RWPE2 (cell line): ENCODE measurements at regions not wholly inside any gene's neighbourhood (a gene's known extent, or its start where the extent isn't known, plus 50 kb on each side); places are given as distances from the start of the nearest gene placed in this dataset.

Experiments used
- ATAC-seq: fragments of 200-7000 bp; cut with Tn5 transposase; 3 replicates; pipeline ENCODE4 v1.9.1; 2021; ENCODE audit warnings: low read depth
- DNase-seq: peaks from one replicate; pipeline ENCODE4 v3.0.0-alpha.2; 2020; ENCODE audit warnings: low spot score
- H3K27ac ChIP-seq: fragments of 450-650 bp; 2 replicates; pipeline ENCODE4 v1.5.1; 2017; ENCODE audit warnings: mild to moderate bottlenecking; ENCODE audit not compliant: poor library complexity, severe bottlenecking
- H3K27me3 ChIP-seq: fragments of 250-450 bp; sonication (Bioruptor Pico); 2 replicates; pipeline ENCODE4 v1.5.1; 2021; ENCODE audit warnings: mild to moderate bottlenecking, moderate library complexity; ENCODE audit not compliant: insufficient read depth, poor library complexity, severe bottlenecking
- H3K36me3 ChIP-seq: fragments of 250-450 bp; sonication (Bioruptor Pico); 2 replicates; pipeline ENCODE4 v1.5.1; 2020; ENCODE audit warnings: low read depth, mild to moderate bottlenecking, moderate library complexity
- H3K4me1 ChIP-seq: fragments of 250-450 bp; sonication (Bioruptor Pico); 2 replicates; pipeline ENCODE4 v1.5.1; 2021; ENCODE audit warnings: mild to moderate bottlenecking, moderate library complexity; ENCODE audit not compliant: insufficient read depth, poor library complexity, severe bottlenecking
- H3K4me3 ChIP-seq: fragments of 250-450 bp; sonication (Bioruptor Pico); 2 replicates; pipeline ENCODE4 v1.5.1; 2021; ENCODE audit warnings: mild to moderate bottlenecking, moderate library complexity; ENCODE audit not compliant: severe bottlenecking
- H3K9me3 ChIP-seq: fragments of 250-450 bp; sonication (Bioruptor Pico); 2 replicates; pipeline ENCODE4 v1.5.1; 2021; ENCODE audit warnings: mild to moderate bottlenecking, moderate library complexity; ENCODE audit not compliant: severe bottlenecking
- CTCF ChIP-seq: fragments of 450-650 bp; IDR thresholded peaks from one replicate; pipeline ENCODE4 v1.5.1; 2017; ENCODE audit warnings: mild to moderate bottlenecking, moderate library complexity; ENCODE audit not compliant: poor library complexity, severe bottlenecking

- TF ChIP-seq CTCF = no peak
- Histone ChIP-seq H3K4me3 (no peak overlapping the region), H3K36me3 (peaks cover 7% of the 10 kb centered on the region; the same call in 1 of the 2 replicates), H3K27me3 (no peaks in the 10 kb centered on the region), H3K4me1 (no peaks in the 10 kb centered on the region), H3K27ac (no peak overlapping the region), H3K9me3 (no peaks in the 10 kb centered on the region)
- DNase-seq (no peak), ATAC-seq (no peak)
These were observed 136.4 kb upstream of the PMFBP1 start for GRCh38 chr16:72308396-72308795.

- ATAC-seq = no peak
- H3K9me3 ChIP-seq = no peaks in the 10 kb centered on the region
- no peaks in the 10 kb centered on the region for H3K4me1 ChIP-seq
- no peak for TF ChIP-seq CTCF
- H3K4me3 ChIP-seq = no peak overlapping the region
- DNase-seq = no peak
- peaks cover 6% of the 10 kb centered on the region; the same call in 1 of the 2 replicates for H3K36me3 ChIP-seq
- H3K27ac ChIP-seq = no peak overlapping the region
- no peaks in the 10 kb centered on the region for H3K27me3 ChIP-seq
These were observed 130.4 kb upstream of the PMFBP1 start for GRCh38 chr16:72302332-72302731.

- H3K27me3 ChIP-seq = no peaks in the 10 kb centered on the region
- no peaks in the 10 kb centered on the region for H3K4me1 ChIP-seq
- H3K9me3 ChIP-seq = no peaks in the 10 kb centered on the region
- no peak overlapping the region for H3K4me3 ChIP-seq
- no peak for TF ChIP-seq CTCF
- H3K36me3 ChIP-seq = no peaks in the 10 kb centered on the region; the same call in 1 of the 2 replicates
- DNase-seq (no peak), ATAC-seq (no peak)
- no peak overlapping the region for H3K27ac ChIP-seq
These were observed 129.7 kb upstream of the PMFBP1 start for GRCh38 chr16:72301523-72302236.

GRCh38 chr16:72300892-72301291 is 128.9 kb upstream of the PMFBP1 start:
- Histone ChIP-seq H3K27ac (no peak overlapping the region), H3K4me3 (no peak overlapping the region), H3K9me3 (no peaks in the 10 kb centered on the region), H3K4me1 (no peaks in the 10 kb centered on the region), H3K27me3 (no peaks in the 10 kb centered on the region), H3K36me3 (no peaks in the 10 kb centered on the region; the same call in 1 of the 2 replicates)
- no peak for TF ChIP-seq CTCF
- ATAC-seq (no peak), DNase-seq (no peak)

GRCh38 chr16:72299684-72300243 is 127.8 kb upstream of the PMFBP1 start:
- Histone ChIP-seq H3K4me1 (no peaks in the 10 kb centered on the region), H3K36me3 (no peaks in the 10 kb centered on the region; the same call in 1 of the 2 replicates), H3K9me3 (no peaks in the 10 kb centered on the region), H3K4me3 (no peak overlapping the region), H3K27ac (no peak overlapping the region), H3K27me3 (no peaks in the 10 kb centered on the region)
- no peak for DNase-seq
- TF ChIP-seq CTCF = no peak
- no peak for ATAC-seq
